ENCODE measurements at regions not wholly inside any gene's neighbourhood (a gene's known extent, or its start where the extent isn't known, plus 50 kb on each side); places are given as distances from the start of the nearest gene placed in this dataset.
"Not testable (repeated sequence)": the region's sequence is repeated elsewhere in the genome, so short reads cannot be mapped to it uniquely, and the experiment has no call there.

DNA sequence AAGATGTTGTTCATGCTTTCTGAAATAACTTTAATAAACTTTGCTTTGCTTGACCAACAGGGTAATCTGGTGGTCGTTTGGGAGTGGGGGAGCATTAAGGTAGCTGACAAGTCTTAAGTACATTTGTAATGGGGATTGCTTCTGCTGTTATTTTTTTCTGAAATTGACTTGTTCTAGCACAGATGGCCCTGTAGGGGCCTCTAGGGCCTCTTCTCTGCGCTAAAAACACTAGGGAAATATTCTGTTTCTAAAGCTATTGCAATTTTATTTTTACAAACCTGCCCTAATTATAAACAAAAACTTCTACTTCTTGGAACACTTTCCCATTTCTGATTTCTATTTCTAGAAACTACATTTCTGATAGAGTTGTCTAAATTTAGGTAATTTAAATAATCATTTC is 191.3 kb upstream of the KCNJ3 start:
- Histone ChIP-seq H3K36me3 (no peaks in the 10 kb centered on the region), H3K4me3 (no peak overlapping the region), H3K27me3 (no peaks in the 10 kb centered on the region), H3K4me1 (no peaks in the 10 kb centered on the region), H3K27ac (replicated peaks in 1 of 4) (no peak overlapping the region), H3K9me3 (no peaks in the 10 kb centered on the region)
- intact Hi-C loops (cut with DNase I): no loop called here
- TF ChIP-seq EP300 (IDR thresholded peaks at IDR 0.05): no peak
- TF ChIP-seq POLR2A (IDR thresholded peaks at IDR 0.05; ENCODE audit: low read depth): no peak
- no peak for TF ChIP-seq CTCF (IDR thresholded peaks at IDR 0.05)
- TF ChIP-seq POLR2AphosphoS5 (IDR thresholded peaks at IDR 0.05): no peak
- DNase-seq (ENCODE audit: extremely low spot score): no peak
- 44% methylated on average over 2 of the region's 2 CpGs for WGBS

GRCh38 chr2:154518872-154519271 is 179.6 kb upstream of the KCNJ3 start:
- WGBS: 92% methylated on average over 1 of the region's 1 CpG
- no peaks in the 10 kb centered on the region for H3K9me3 ChIP-seq
- no peak overlapping the region for H3K4me3 ChIP-seq
- intact Hi-C loops (cut with DNase I): no loop called here
- no peaks in the 10 kb centered on the region for H3K36me3 ChIP-seq
- TF ChIP-seq EP300 (IDR thresholded peaks at IDR 0.05): no peak
- no peaks in the 10 kb centered on the region for H3K27me3 ChIP-seq
- H3K4me1 ChIP-seq: no peaks in the 10 kb centered on the region
- H3K27ac ChIP-seq (replicated peaks in 1 of 4): no peak overlapping the region
- DNase-seq (ENCODE audit: extremely low spot score): no peak

GRCh38 chr2:154520951-154521350 is 177.5 kb upstream of the KCNJ3 start:
- WGBS: 73% methylated on average over 4 of the region's 4 CpGs
- DNase-seq (ENCODE audit: extremely low spot score); H3K27ac ChIP-seq (replicated peaks in 1 of 4); H3K4me1 ChIP-seq; H3K9me3 ChIP-seq; intact Hi-C loops (cut with DNase I); H3K36me3 ChIP-seq; H3K27me3 ChIP-seq; H3K4me3 ChIP-seq: not testable (repeated sequence)

DNA sequence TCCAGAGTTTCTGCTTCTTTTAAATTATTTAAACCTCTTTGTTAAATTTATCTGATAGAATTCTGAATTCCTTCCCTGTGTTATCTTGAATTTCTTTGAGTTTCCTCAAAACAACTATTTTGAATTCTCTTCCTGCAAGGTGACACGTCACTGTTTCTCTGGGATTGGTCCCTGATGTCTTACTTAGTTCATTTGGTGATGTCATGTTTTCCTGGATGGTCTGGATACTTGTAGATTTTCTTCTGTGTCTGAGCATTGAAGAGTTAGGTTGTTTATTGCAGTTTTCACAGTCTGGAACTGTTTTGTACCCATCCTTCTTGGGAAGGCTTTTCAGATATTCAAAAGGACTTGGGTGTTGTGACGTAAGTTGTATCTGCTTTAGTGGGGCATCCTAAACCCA is 172.3 kb upstream of the KCNJ3 start:
- Histone ChIP-seq H3K9me3 (no peaks in the 10 kb centered on the region), H3K27ac (replicated peaks in 1 of 4) (no peak overlapping the region), H3K36me3 (no peaks in the 10 kb centered on the region), H3K4me3 (no peak overlapping the region), H3K4me1 (no peaks in the 10 kb centered on the region), H3K27me3 (no peaks in the 10 kb centered on the region)
- TF ChIP-seq POLR2AphosphoS5 (IDR thresholded peaks at IDR 0.05): no peak
- TF ChIP-seq CTCF (IDR thresholded peaks at IDR 0.05): no peak
- no peak for TF ChIP-seq EP300 (IDR thresholded peaks at IDR 0.05)
- TF ChIP-seq POLR2A (IDR thresholded peaks at IDR 0.05; ENCODE audit: low read depth): no peak
- WGBS: 96% methylated on average over 2 of the region's 2 CpGs
- intact Hi-C loops (cut with DNase I): no loop called here
- DNase-seq (ENCODE audit: extremely low spot score): no peak

DNA sequence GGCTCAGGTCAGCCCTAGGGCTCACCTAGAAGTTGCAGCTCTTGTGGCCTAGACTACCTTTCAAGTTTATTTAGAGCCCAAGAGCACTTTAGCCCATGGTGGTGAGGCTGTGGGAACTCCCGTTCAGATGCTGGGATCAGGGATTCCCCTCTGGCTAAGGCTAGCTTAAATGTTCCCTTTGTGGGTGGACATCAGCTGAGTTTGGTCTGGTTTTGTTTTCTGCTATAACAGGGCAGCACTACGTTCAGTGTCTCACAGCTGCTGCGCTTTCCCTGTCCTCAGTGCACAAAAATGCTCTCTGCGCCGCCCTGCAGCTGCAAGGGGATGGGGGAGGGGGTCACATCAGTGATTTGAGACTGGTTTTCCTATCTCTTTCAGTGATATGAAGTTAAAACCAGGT is 170.5 kb upstream of the KCNJ3 start:
- TF ChIP-seq CTCF (IDR thresholded peaks at IDR 0.05): no peak
- Histone ChIP-seq H3K27me3 (no peaks in the 10 kb centered on the region), H3K36me3 (no peaks in the 10 kb centered on the region), H3K4me1 (no peaks in the 10 kb centered on the region), H3K4me3 (no peak overlapping the region), H3K27ac (replicated peaks in 1 of 4) (no peak overlapping the region), H3K9me3 (no peaks in the 10 kb centered on the region)
- DNase-seq (ENCODE audit: extremely low spot score): no peak
- WGBS: 79% methylated on average over 5 of the region's 5 CpGs
- intact Hi-C loops (cut with DNase I): no loop called here

DNA sequence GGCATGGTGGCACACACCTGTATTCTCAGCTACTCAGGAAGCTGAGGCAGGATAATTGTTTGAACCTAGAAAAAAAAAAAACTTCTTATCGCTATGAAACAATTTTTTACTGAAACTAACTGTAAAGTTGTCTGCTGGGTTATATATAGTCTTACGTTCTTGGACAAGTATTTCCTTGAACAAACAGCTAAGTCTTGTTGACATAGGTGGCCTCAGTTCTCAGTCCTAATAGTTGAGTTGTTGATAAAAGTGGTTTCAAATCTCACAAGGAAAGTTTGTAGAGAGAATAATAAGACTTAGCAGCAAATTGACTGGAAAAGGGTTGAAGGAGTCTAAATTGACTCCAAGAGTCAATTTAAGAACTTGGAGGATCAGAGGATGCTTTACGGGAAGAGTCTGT is 166.5 kb upstream of the KCNJ3 start:
- Histone ChIP-seq H3K4me3 (no peak overlapping the region), H3K27ac (replicated peaks in 1 of 4) (no peak overlapping the region), H3K4me1 (no peaks in the 10 kb centered on the region), H3K36me3 (no peaks in the 10 kb centered on the region), H3K27me3 (no peaks in the 10 kb centered on the region), H3K9me3 (no peaks in the 10 kb centered on the region)
- intact Hi-C loops (cut with DNase I): no loop called here
- WGBS: 81% methylated on average over 3 of the region's 3 CpGs
- TF ChIP-seq POLR2A (IDR thresholded peaks at IDR 0.05; ENCODE audit: low read depth) (no peak), EP300 (IDR thresholded peaks at IDR 0.05) (no peak), POLR2AphosphoS5 (IDR thresholded peaks at IDR 0.05) (no peak), CTCF (IDR thresholded peaks at IDR 0.05) (no peak)
- DNase-seq (ENCODE audit: extremely low spot score): no peak

All from esophagus muscularis mucosa (tissue), 4 donors.